HUES6 (cell line): ENCODE measurements at regions not wholly inside any gene's neighbourhood (a gene's known extent, or its start where the extent isn't known, plus 50 kb on each side); places are given as distances from the start of the nearest gene placed in this dataset.
A peak's percentile ranks its signal among the peaks of the same experiment; 100 is the strongest.

Experiments used
- H3K27ac ChIP-seq: 2 replicates; pipeline ENCODE4 v1.7.0; 2013; ENCODE audit warnings: low read depth, mild to moderate bottlenecking, low read length, inconsistent platforms
- H3K27me3 ChIP-seq: 2 replicates; pipeline ENCODE4 v1.6.1; 2013; ENCODE audit warnings: low read length; ENCODE audit not compliant: control insufficient read depth, insufficient read depth
- H3K36me3 ChIP-seq: 2 replicates; pipeline ENCODE4 v1.6.1; 2013; ENCODE audit warnings: low read length; ENCODE audit not compliant: control insufficient read depth, insufficient read depth
- H3K4me1 ChIP-seq: 2 replicates; pipeline ENCODE4 v1.6.1; 2013; ENCODE audit warnings: low read length; ENCODE audit not compliant: control insufficient read depth, insufficient read depth
- H3K4me3 ChIP-seq: 2 replicates; pipeline ENCODE4 v1.5.1; 2013; ENCODE audit warnings: low read depth, low read length
- H3K9ac ChIP-seq: one replicate; pipeline ENCODE4 v1.6.1; 2013; ENCODE audit warnings: mild to moderate bottlenecking, low read length
- H3K9me3 ChIP-seq: 2 replicates; pipeline ENCODE4 v1.6.1; 2013; ENCODE audit warnings: low read depth, low read length; ENCODE audit not compliant: control insufficient read depth, insufficient read depth

- peaks cover 30% of the 10 kb centered on the region for H3K9me3 ChIP-seq
- H3K27ac ChIP-seq: no peak overlapping the region
- H3K9ac ChIP-seq: no peak overlapping the region
These were observed 381.6 kb downstream of the GJA1 start for GRCh38 chr6:121816906-121817540.

GRCh38 chr6:121823437-121823851 is 388.0 kb downstream of the GJA1 start:
- H3K9ac ChIP-seq: no peak overlapping the region
- no peaks in the 10 kb centered on the region for H3K27me3 ChIP-seq
- H3K4me3 ChIP-seq: no peak overlapping the region
- peaks cover 3% of the 10 kb centered on the region; the same call in 1 of the 2 replicates for H3K36me3 ChIP-seq
- H3K4me1 ChIP-seq: peaks cover 36% of the 10 kb centered on the region
- H3K9me3 ChIP-seq: peaks cover 30% of the 10 kb centered on the region
- peak overlapping the region; percentile 83; the same call in 1 of the 2 replicates for H3K27ac ChIP-seq

More at GRCh38 chr6:121816906-121817540, 381.6 kb downstream of the GJA1 start:
- Histone ChIP-seq H3K27me3 (no peaks in the 10 kb centered on the region), H3K36me3 (peaks cover 3% of the 10 kb centered on the region; the same call in 1 of the 2 replicates), H3K4me3 (no peak overlapping the region), H3K4me1 (peaks cover 3% of the 10 kb centered on the region; the same call in 1 of the 2 replicates)

- Histone ChIP-seq H3K9ac (no peak overlapping the region), H3K27me3 (no peaks in the 10 kb centered on the region), H3K4me1 (peaks cover 36% of the 10 kb centered on the region), H3K9me3 (peaks cover 5% of the 10 kb centered on the region; the same call in 1 of the 2 replicates), H3K4me3 (no peak overlapping the region), H3K36me3 (no peaks in the 10 kb centered on the region), H3K27ac (no peak overlapping the region)
These were observed 390.8 kb downstream of the GJA1 start for GRCh38 chr6:121826156-121826810.

GRCh38 chr6:121828146-121828886 is 392.9 kb downstream of the GJA1 start:
- H3K27ac ChIP-seq: no peak overlapping the region
- no peak overlapping the region for H3K9ac ChIP-seq
- H3K4me3 ChIP-seq: no peak overlapping the region
- H3K27me3 ChIP-seq: no peaks in the 10 kb centered on the region
- H3K4me1 ChIP-seq: peaks cover 20% of the 10 kb centered on the region
- H3K36me3 ChIP-seq: no peaks in the 10 kb centered on the region
- H3K9me3 ChIP-seq: no peaks in the 10 kb centered on the region

- H3K9me3 ChIP-seq: no peaks in the 10 kb centered on the region
These were observed 395.3 kb downstream of the GJA1 start for GRCh38 chr6:121830736-121831135.

DNA sequence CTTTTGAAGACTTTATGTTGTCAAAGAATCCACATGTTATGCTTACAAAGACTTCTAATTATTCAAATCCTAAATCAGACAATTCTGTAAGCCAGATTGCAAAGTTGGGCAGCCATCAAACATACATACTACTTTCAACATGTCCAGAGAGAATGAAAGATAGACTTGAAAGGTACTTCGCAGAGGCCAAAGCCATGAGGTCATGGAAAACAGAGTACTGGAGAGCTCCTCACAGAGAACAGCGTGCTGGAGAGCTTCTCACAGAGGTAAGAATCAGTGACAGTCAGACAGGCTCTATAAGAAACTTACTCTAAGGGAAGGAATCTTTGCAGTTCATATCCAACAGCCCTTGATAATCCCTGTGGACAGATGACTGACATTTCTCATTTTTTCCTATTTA is 400.2 kb downstream of the GJA1 start:
- Histone ChIP-seq H3K4me3 (no peak overlapping the region), H3K27me3 (no peaks in the 10 kb centered on the region), H3K9ac (no peak overlapping the region), H3K9me3 (no peaks in the 10 kb centered on the region), H3K4me1 (no peaks in the 10 kb centered on the region), H3K27ac (no peak overlapping the region), H3K36me3 (no peaks in the 10 kb centered on the region)

More at GRCh38 chr6:121830736-121831135, 395.3 kb downstream of the GJA1 start:
- H3K4me3 ChIP-seq: no peak overlapping the region
- no peak overlapping the region for H3K27ac ChIP-seq
- H3K9ac ChIP-seq: no peak overlapping the region
- no peaks in the 10 kb centered on the region for H3K27me3 ChIP-seq
- H3K4me1 ChIP-seq: peaks cover 8% of the 10 kb centered on the region; the same call in 1 of the 2 replicates
- H3K36me3 ChIP-seq: no peaks in the 10 kb centered on the region

GRCh38 chr6:121837545-121838229 is 402.2 kb downstream of the GJA1 start:
- no peaks in the 10 kb centered on the region for H3K4me1 ChIP-seq
- no peak overlapping the region for H3K4me3 ChIP-seq
- H3K36me3 ChIP-seq: no peaks in the 10 kb centered on the region
- no peaks in the 10 kb centered on the region for H3K9me3 ChIP-seq
- H3K27ac ChIP-seq: no peak overlapping the region
- no peaks in the 10 kb centered on the region for H3K27me3 ChIP-seq
- no peak overlapping the region for H3K9ac ChIP-seq

DNA sequence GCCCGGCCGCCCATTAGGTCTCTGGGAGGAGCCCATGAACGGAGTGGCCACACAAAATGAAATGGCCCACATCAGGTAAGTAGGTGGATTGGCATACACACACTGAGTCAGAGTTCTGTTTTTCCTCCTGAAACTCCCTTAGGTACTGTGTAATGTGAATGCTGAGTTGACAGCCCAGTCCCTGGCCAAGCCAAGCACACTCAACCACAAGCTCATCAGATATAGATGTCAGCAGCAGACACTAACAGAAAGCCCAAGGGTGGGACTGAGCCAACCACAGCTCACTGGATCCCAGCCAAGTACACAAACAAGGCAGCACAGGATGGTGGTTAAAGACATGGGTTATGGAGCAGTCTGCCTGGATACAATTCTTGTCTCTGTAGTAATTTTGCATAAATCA is 403.4 kb downstream of the GJA1 start:
- H3K36me3 ChIP-seq: no peaks in the 10 kb centered on the region
- no peak overlapping the region for H3K9ac ChIP-seq
- H3K9me3 ChIP-seq: no peaks in the 10 kb centered on the region
- no peak overlapping the region for H3K27ac ChIP-seq
- no peak overlapping the region for H3K4me3 ChIP-seq
- H3K4me1 ChIP-seq: no peaks in the 10 kb centered on the region
- no peaks in the 10 kb centered on the region for H3K27me3 ChIP-seq

GRCh38 chr6:121839896-121840295 is 404.4 kb downstream of the GJA1 start:
- Histone ChIP-seq H3K4me3 (no peak overlapping the region), H3K9me3 (no peaks in the 10 kb centered on the region), H3K4me1 (no peaks in the 10 kb centered on the region), H3K27ac (no peak overlapping the region), H3K9ac (no peak overlapping the region), H3K27me3 (no peaks in the 10 kb centered on the region), H3K36me3 (no peaks in the 10 kb centered on the region)

DNA sequence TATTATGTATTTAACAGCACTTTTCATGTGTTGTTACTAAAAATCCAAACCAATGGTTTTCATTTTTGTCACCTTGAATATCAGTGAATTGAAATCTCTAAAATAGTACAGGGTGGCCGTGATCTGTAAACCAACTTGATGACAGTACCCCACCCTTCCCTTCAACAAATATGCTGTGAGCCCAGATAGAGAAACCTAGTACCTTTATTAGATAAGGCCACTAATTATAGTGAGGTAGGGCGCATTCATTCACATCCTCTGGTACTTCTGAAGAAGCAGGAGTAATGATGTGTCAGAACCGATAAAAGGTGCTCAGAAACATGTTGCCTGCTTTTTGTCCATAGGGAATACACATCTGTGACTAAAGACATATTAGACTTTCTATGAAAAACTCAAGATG is 409.5 kb downstream of the GJA1 start:
- Histone ChIP-seq H3K27ac (no peak overlapping the region), H3K9ac (no peak overlapping the region), H3K9me3 (no peaks in the 10 kb centered on the region), H3K4me3 (no peak overlapping the region), H3K36me3 (no peaks in the 10 kb centered on the region), H3K27me3 (no peaks in the 10 kb centered on the region), H3K4me1 (peaks cover 19% of the 10 kb centered on the region)
